Adrenal gland (tissue), 9 donors: ENCODE measurements at regions not wholly inside any gene's neighbourhood (a gene's known extent, or its start where the extent isn't known, plus 50 kb on each side); places are given as distances from the start of the nearest gene placed in this dataset.

Source experiments
- DNase-seq, 7 donors: peaks; one replicate each; pipeline ENCODE4 v3.0.0-alpha.2; 2019 to 2020
- H3K27ac ChIP-seq, 5 donors: fragments of 200-600 bp; sonication (generic) in 4 of 5; 1 replicate in 3 of 5; 2 replicates in 2 of 5; pipeline versions ENCODE4 v1.5.1 to v1.8.0; 2016 to 2020; ENCODE audit warnings: mild to moderate bottlenecking in 1 of 5
- H3K27me3 ChIP-seq: fragments of 200-600 bp; 2 replicates; pipeline ENCODE4 v1.8.0; 2021
- H3K36me3 ChIP-seq, 2 donors: fragments of 200-600 bp; replicated peaks in 1 of 2; 1 replicate in 1 of 2; 2 replicates in 1 of 2; pipeline versions ENCODE4 v1.5.1 to v1.8.0; 2018 to 2022
- H3K4me1 ChIP-seq, 2 donors: fragments of 200-600 bp; replicated peaks in 1 of 2; 1 replicate in 1 of 2; 2 replicates in 1 of 2; pipeline versions ENCODE4 v1.5.1 to v1.8.0; 2018 to 2021
- H3K4me3 ChIP-seq, 4 donors: fragments of 200-600 bp; sonication (generic) in 3 of 4; one replicate each; pipeline ENCODE4 v1.5.1; 2016 to 2018
- H3K9me3 ChIP-seq, 3 donors: fragments of 200-600 bp; sonication (generic) in 1 of 3; replicated peaks in 1 of 3; 1 replicate in 2 of 3; 2 replicates in 1 of 3; pipeline versions ENCODE4 v1.5.1 to v1.8.0; 2016 to 2021
- POLR2A ChIP-seq, 2 donors: fragments of 450-650 bp; IDR thresholded peaks; one replicate each; pipeline ENCODE4 v1.6.1; 2017; ENCODE audit warnings: antibody characterized with exemption in 2 of 2, mild to moderate bottlenecking in 2 of 2, moderate library complexity in 1 of 2
- WGBS, 4 donors: extraction: QIAGEN DNeasy Blood & Tissue Kit in 2 of 4; methylation state at CpG; one replicate each; pipeline versions ENCODE4 v1.1.5 to v1.1.7; 2013 to 2017; 5-methylcytosine and 5-hydroxymethylcytosine counted together
- intact Hi-C, 2 donors: fragments of 100-400 bp; cut with DNase I; formaldehyde crosslinking; loops; one replicate each; pipeline versions ENCODE4 v1.14.1 to v1.15.0; 2022 to 2023
- TF ChIP-seq, protein P1 (sequence below), 6 experiments: fragments of 450-650 bp in 4 of 6; fragments of 200-600 bp in 2 of 6; sonication (generic) in 1 of 6; IDR thresholded peaks; 1 replicate in 5 of 6; 2 replicates in 1 of 6; pipeline versions ENCODE4 v1.5.1 to v1.8.0; 2016 to 2021; ENCODE audit warnings: antibody characterized with exemption in 6 of 6, mild to moderate bottlenecking in 2 of 6, moderate library complexity in 1 of 6
- donor health status: healthy with polysubstance abuse.
- donor health status: Bipolar disorder and iron deficiency.
- donor health status: DM: yes; HTN: yes; CAD: no.
- donor health status: DM: no; HTN: no; CAD: no.
- donor health status: DM: no; HTN: no; CAD: no.

DNA sequence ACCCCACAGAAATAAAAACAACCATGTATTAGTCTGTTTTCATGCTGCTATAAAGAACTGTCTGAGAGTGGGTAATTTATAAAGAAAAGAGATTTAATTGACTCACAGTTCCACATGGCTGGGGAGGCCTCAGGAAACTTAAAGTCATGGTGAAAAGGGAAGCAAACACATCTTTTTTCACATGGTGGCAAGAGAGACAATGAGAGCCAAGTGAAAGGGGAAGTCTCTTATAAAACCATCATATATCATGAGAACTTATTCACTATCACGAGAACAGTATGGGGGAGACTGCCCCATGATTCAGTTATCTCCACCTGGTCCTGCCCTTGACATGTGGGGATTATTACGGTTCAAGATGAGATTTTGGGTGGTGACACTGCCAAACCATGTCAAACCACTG is 141.5 kb downstream of the ZMAT3 start:
- no peaks in the 10 kb centered on the region for H3K27me3 ChIP-seq
- no peak overlapping the region for H3K4me3 ChIP-seq
- WGBS, 4 donors: 47 to 75% (median 68%) methylated on average over 2 of the region's 2 CpGs
- H3K9me3 ChIP-seq: no peaks in the 10 kb centered on the region
- TF ChIP-seq, protein P1, sequence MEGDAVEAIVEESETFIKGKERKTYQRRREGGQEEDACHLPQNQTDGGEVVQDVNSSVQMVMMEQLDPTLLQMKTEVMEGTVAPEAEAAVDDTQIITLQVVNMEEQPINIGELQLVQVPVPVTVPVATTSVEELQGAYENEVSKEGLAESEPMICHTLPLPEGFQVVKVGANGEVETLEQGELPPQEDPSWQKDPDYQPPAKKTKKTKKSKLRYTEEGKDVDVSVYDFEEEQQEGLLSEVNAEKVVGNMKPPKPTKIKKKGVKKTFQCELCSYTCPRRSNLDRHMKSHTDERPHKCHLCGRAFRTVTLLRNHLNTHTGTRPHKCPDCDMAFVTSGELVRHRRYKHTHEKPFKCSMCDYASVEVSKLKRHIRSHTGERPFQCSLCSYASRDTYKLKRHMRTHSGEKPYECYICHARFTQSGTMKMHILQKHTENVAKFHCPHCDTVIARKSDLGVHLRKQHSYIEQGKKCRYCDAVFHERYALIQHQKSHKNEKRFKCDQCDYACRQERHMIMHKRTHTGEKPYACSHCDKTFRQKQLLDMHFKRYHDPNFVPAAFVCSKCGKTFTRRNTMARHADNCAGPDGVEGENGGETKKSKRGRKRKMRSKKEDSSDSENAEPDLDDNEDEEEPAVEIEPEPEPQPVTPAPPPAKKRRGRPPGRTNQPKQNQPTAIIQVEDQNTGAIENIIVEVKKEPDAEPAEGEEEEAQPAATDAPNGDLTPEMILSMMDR (IDR thresholded peaks at IDR 0.05): no peak
- TF ChIP-seq POLR2A (IDR thresholded peaks at IDR 0.05): no peak
- no peaks in the 10 kb centered on the region for H3K4me1 ChIP-seq
- no peak for DNase-seq
- H3K36me3 ChIP-seq: no peaks in the 10 kb centered on the region
- H3K27ac ChIP-seq: no peak overlapping the region
- intact Hi-C loops: no loop called here

DNA sequence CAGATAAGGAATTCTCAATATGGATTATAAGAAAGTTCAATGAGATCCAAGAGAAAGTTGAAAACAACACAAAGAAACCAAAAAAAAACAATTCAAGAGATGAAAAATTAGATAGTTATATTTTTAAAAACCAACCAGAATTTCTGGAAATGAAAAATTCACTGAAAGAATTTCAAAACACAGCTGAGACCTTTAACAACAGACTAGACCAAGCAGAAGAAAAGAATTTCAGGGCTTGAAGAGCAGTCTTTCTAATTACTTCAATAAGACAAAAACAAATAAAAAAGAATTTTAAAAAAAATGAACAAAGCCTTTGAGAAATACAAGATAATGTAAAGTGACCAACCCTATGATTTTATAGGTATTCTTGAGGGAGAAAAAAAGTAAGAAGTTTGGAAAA is 155.4 kb downstream of the ZMAT3 start:
- Histone ChIP-seq H3K27ac (no peak overlapping the region), H3K9me3 (peaks cover 0 to 8% (median 8%) of the 10 kb centered on the region in 3 donors), H3K4me3 (no peak overlapping the region), H3K27me3 (no peaks in the 10 kb centered on the region), H3K4me1 (no peaks in the 10 kb centered on the region), H3K36me3 (no peaks in the 10 kb centered on the region)
- TF ChIP-seq, protein P1 (IDR thresholded peaks at IDR 0.05): no peak
- no peak for TF ChIP-seq POLR2A (IDR thresholded peaks at IDR 0.05)
- no peak for DNase-seq
- intact Hi-C loops: no loop called here

DNA sequence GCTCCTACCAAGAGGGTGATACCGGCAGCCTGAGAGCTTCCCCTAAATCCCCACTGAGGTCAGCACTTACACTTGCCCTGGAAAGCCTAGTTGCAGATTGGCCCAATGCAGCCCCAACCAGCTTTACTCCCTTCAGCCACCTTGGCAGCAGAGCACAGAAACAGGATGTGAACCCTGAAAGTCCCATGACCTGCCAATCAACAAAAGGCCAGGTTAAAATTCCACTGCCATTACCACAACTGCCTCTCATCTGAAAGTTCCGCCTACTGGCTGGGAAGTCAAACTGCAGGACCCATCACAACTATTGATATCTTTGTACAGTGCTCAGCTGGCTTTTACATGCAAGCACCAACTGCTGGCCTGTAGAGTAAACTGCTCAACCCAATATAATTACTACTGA is 156.2 kb downstream of the ZMAT3 start:
- 90 to 96% (median 91%) methylated on average over 2 of the region's 2 CpGs for WGBS, 4 donors
- intact Hi-C loops: no loop called here

DNA sequence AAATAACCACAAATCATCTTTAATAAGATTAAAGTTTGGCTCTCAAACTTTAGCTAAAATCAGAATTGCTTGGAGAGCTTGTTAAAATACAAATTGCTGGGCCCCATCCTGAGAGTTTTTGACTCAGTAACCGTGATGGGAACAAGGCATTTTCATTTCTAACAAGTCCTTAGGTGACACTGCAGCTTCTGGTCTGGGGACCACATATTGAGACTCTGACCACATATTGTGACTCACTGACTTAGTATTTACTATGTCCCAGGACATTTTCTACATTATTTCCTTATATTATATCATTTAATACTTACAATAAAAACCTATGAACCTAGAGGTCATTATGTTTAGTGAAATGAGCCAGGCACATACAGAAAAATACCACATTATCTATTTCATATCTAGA is 164.5 kb downstream of the ZMAT3 start:
- WGBS, 4 donors: 69 to 85% (median 81%) methylated on average over 1 of the region's 1 CpG
- TF ChIP-seq, protein P1 (IDR thresholded peaks at IDR 0.05): no peak
- no peak for TF ChIP-seq POLR2A (IDR thresholded peaks at IDR 0.05)
- Histone ChIP-seq H3K27me3 (no peaks in the 10 kb centered on the region), H3K36me3 (no peaks in the 10 kb centered on the region), H3K4me1 (no peaks in the 10 kb centered on the region), H3K27ac (no peak overlapping the region), H3K9me3 (no peaks in the 10 kb centered on the region), H3K4me3 (no peak overlapping the region)
- intact Hi-C loops: no loop called here
- DNase-seq: no peak

More for the DNA sequence above, 156.2 kb downstream of the ZMAT3 start:
- H3K27me3 ChIP-seq: no peaks in the 10 kb centered on the region
- H3K4me1 ChIP-seq: no peaks in the 10 kb centered on the region
- no peak for DNase-seq
- no peak overlapping the region for H3K4me3 ChIP-seq
- H3K27ac ChIP-seq: no peak overlapping the region
- peaks cover 0 to 8% (median 8%) of the 10 kb centered on the region in 3 donors for H3K9me3 ChIP-seq
- TF ChIP-seq, protein P1 (IDR thresholded peaks at IDR 0.05): no peak
- TF ChIP-seq POLR2A (IDR thresholded peaks at IDR 0.05): no peak
- no peaks in the 10 kb centered on the region for H3K36me3 ChIP-seq
